Endodermal cell (in vitro differentiated cells): ENCODE measurements at regions not wholly inside any gene's neighbourhood (a gene's known extent, or its start where the extent isn't known, plus 50 kb on each side); places are given as distances from the start of the nearest gene placed in this dataset.
A peak's percentile ranks its signal among the peaks of the same experiment; 100 is the strongest.

Source experiments
- DNase-seq: peaks from one replicate; pipeline ENCODE4 v3.0.0-alpha.2; 2017
- H3K27ac ChIP-seq: 2 replicates; pipeline ENCODE4 v1.5.1; 2013; ENCODE audit warnings: mild to moderate bottlenecking, low read depth, low read length, moderate library complexity
- H3K27me3 ChIP-seq: 2 replicates; pipeline ENCODE4 v1.6.1; 2013; ENCODE audit warnings: mild to moderate bottlenecking, low read length, moderate library complexity; ENCODE audit not compliant: insufficient read depth, control insufficient read depth, poor library complexity, severe bottlenecking
- H3K36me3 ChIP-seq: 2 replicates; pipeline ENCODE4 v1.7.0; 2013; ENCODE audit warnings: mild to moderate bottlenecking, low read length, moderate library complexity; ENCODE audit not compliant: control insufficient read depth, insufficient read depth
- H3K4me1 ChIP-seq: one replicate; pipeline ENCODE4 v1.7.0; 2013; ENCODE audit warnings: low read length; ENCODE audit not compliant: control insufficient read depth, insufficient read depth
- H3K4me3 ChIP-seq: 2 replicates; pipeline ENCODE4 v1.5.1; 2013; ENCODE audit warnings: mild to moderate bottlenecking, low read length, moderate library complexity
- H3K9ac ChIP-seq: 2 replicates; pipeline ENCODE4 v1.6.1; 2013; ENCODE audit warnings: mild to moderate bottlenecking, low read length, moderate library complexity; ENCODE audit not compliant: poor library complexity, severe bottlenecking; ENCODE audit errors: extremely low read depth
- H3K9me3 ChIP-seq: 2 replicates; pipeline ENCODE4 v1.6.1; 2013; ENCODE audit warnings: mild to moderate bottlenecking, low read length, moderate library complexity; ENCODE audit not compliant: control insufficient read depth
- H3K27ac Mint-ChIP-seq: 2 replicates; pipeline ENCODE4 v1.8.0; 2020; ENCODE audit warnings: mixed read lengths
- H3K27me3 Mint-ChIP-seq: 2 replicates; pipeline ENCODE4 v1.8.0; 2021; ENCODE audit warnings: mild to moderate bottlenecking, mixed read lengths; ENCODE audit not compliant: insufficient read depth
- H3K36me3 Mint-ChIP-seq: 2 replicates; pipeline ENCODE4 v1.8.0; 2020; ENCODE audit warnings: low read depth, mixed read lengths
- H3K4me1 Mint-ChIP-seq: 2 replicates; pipeline ENCODE4 v1.8.0; 2020; ENCODE audit warnings: mixed read lengths
- H3K4me3 Mint-ChIP-seq: 2 replicates; pipeline ENCODE4 v1.8.0; 2020; ENCODE audit warnings: mild to moderate bottlenecking, moderate library complexity, mixed read lengths
- H3K9me3 Mint-ChIP-seq: 2 replicates; pipeline ENCODE4 v1.8.0; 2020; ENCODE audit warnings: mild to moderate bottlenecking, mixed read lengths
- CTCF ChIP-seq: fragments of 200-600 bp; sonication (generic); conservative IDR thresholded peaks from 2 replicates; pipeline ENCODE4 v1.5.0; 2021; ENCODE audit warnings: antibody characterized with exemption, mild to moderate bottlenecking
- WGBS, 2 experiments: methylation state at CpG; one replicate each; pipeline versions ENCODE4 v1.1.5 to v1.1.7; 2013; ENCODE audit warnings: missing lambda C conversion rate in 2 of 2, mixed read lengths in 1 of 2; ENCODE audit not compliant: insufficient coverage in 1 of 2, insufficient read length in 1 of 2; 5-methylcytosine and 5-hydroxymethylcytosine counted together

- Mint-ChIP-seq H3K4me3 (no peak overlapping the region), H3K4me1 (peaks cover 28% of the 10 kb centered on the region), H3K9me3 (no peaks in the 10 kb centered on the region), H3K27ac (no peak overlapping the region), H3K36me3 (no peaks in the 10 kb centered on the region), H3K27me3 (peaks cover 38% of the 10 kb centered on the region)
- no peaks in the 10 kb centered on the region for H3K9me3 ChIP-seq
- WGBS, 2 experiments: 90 to 100% methylated on average over 1 to 9 of the region's 9 CpGs
- H3K4me1 ChIP-seq: peaks cover 14% of the 10 kb centered on the region
- no peaks in the 10 kb centered on the region for H3K36me3 ChIP-seq
- H3K27ac ChIP-seq: no peak overlapping the region
- no peak for DNase-seq
- TF ChIP-seq CTCF: no peak
- no peak overlapping the region for H3K4me3 ChIP-seq
- H3K9ac ChIP-seq: no peak overlapping the region
- peaks cover 37% of the 10 kb centered on the region for H3K27me3 ChIP-seq
Measured at GRCh38 chr2:205929246-205929942, 156.6 kb downstream of the INO80D start.

GRCh38 chr2:205925373-205926337 lies 160.3 kb downstream of the INO80D start:
- peak; percentile 98 for TF ChIP-seq CTCF
- no peak overlapping the region for H3K27ac Mint-ChIP-seq
- H3K27ac ChIP-seq: no peak overlapping the region
- peaks cover 64% of the 10 kb centered on the region for H3K27me3 Mint-ChIP-seq
- H3K9me3 ChIP-seq: no peaks in the 10 kb centered on the region
- peak; percentile 93 for DNase-seq
- H3K36me3 Mint-ChIP-seq: no peaks in the 10 kb centered on the region
- H3K4me1 ChIP-seq: peaks cover 10% of the 10 kb centered on the region
- H3K27me3 ChIP-seq: peaks cover 45% of the 10 kb centered on the region
- H3K4me3 ChIP-seq: no peak overlapping the region
- no peaks in the 10 kb centered on the region for H3K36me3 ChIP-seq
- H3K9me3 Mint-ChIP-seq: no peaks in the 10 kb centered on the region
- WGBS, 2 experiments: 19 to 39% methylated on average over 12 to 33 of the region's 33 CpGs
- H3K9ac ChIP-seq: no peak overlapping the region
- no peak overlapping the region for H3K4me3 Mint-ChIP-seq
- H3K4me1 Mint-ChIP-seq: peaks cover 19% of the 10 kb centered on the region

GRCh38 chr2:205924676-205925075 lies 161.3 kb downstream of the INO80D start:
- Histone ChIP-seq H3K4me3 (no peak overlapping the region), H3K4me1 (peaks cover 3% of the 10 kb centered on the region), H3K27me3 (peaks cover 48% of the 10 kb centered on the region), H3K9ac (no peak overlapping the region), H3K9me3 (no peaks in the 10 kb centered on the region), H3K27ac (no peak overlapping the region), H3K36me3 (no peaks in the 10 kb centered on the region)
- Mint-ChIP-seq H3K27ac (no peak overlapping the region), H3K4me3 (no peak overlapping the region), H3K9me3 (no peaks in the 10 kb centered on the region), H3K27me3 (peaks cover 70% of the 10 kb centered on the region), H3K36me3 (no peaks in the 10 kb centered on the region), H3K4me1 (peaks cover 9% of the 10 kb centered on the region)
- TF ChIP-seq CTCF: no peak
- 87 to 91% methylated on average over 6 to 9 of the region's 9 CpGs for WGBS, 2 experiments
- no peak for DNase-seq
